Breast epithelium (tissue), 3 donors: ENCODE measurements at regions not wholly inside any gene's neighbourhood (a gene's known extent, or its start where the extent isn't known, plus 50 kb on each side); places are given as distances from the start of the nearest gene placed in this dataset.

Experiments used
- CTCF ChIP-seq, 3 donors: fragments of 450-650 bp; IDR thresholded peaks; one replicate each; pipeline ENCODE4 v1.5.1; 2016 to 2017; ENCODE audit warnings: antibody characterized with exemption in 3 of 3, mild to moderate bottlenecking in 3 of 3, moderate library complexity in 3 of 3
- POLR2A ChIP-seq: fragments of 450-650 bp; IDR thresholded peaks from one replicate; pipeline ENCODE4 v1.6.1; 2016; ENCODE audit warnings: antibody characterized with exemption, mild to moderate bottlenecking, moderate library complexity
- POLR2AphosphoS5 ChIP-seq, 3 donors: sonication (generic); formaldehyde crosslinking; IDR thresholded peaks; one replicate each; pipeline ENCODE4 v1.6.1; 2017; ENCODE audit warnings: antibody characterized with exemption in 3 of 3

GRCh38 chr22:34283844-34284243 is 363.6 kb upstream of the LARGE1 start:
- TF ChIP-seq CTCF (IDR thresholded peaks at IDR 0.05) (no peak), POLR2A (no peak), POLR2AphosphoS5 (IDR thresholded peaks at IDR 0.05) (no peak)
